ENCODE measurements at regions not wholly inside any gene's neighbourhood (a gene's known extent, or its start where the extent isn't known, plus 50 kb on each side); places are given as distances from the start of the nearest gene placed in this dataset.

GRCh38 chr21:16330082-16330907, 600.5 kb downstream of the USP25 start:
- DNase-seq (ENCODE audit: low read depth in 4 of 4, low spot score in 3 of 4), result peak; percentile 61 to 71 (median 65)

DNA sequence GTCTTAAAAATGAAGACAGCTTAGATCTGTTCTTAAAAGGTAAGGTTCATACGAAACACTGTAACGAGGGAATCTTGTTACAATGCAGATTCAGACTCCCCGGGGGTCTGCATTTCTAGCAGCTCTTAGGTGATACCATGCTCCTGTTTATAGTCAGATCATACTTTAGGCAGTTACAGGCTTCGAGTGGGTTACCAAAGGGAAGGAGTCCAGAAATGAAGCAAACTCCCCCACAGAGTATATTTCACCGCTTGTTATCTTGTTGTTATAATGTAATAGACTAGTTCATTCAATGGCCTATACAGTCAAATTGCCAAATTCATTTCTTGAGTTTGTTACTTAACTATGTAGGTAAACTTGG, 601.1 kb downstream of the USP25 start:
- DNase-seq (ENCODE audit: low read depth in 4 of 4, low spot score in 3 of 4), result no peak

GRCh38 chr21:16337266-16337665, 607.5 kb downstream of the USP25 start:
- no peak for DNase-seq (ENCODE audit: low read depth in 4 of 4, low spot score in 3 of 4)

DNA sequence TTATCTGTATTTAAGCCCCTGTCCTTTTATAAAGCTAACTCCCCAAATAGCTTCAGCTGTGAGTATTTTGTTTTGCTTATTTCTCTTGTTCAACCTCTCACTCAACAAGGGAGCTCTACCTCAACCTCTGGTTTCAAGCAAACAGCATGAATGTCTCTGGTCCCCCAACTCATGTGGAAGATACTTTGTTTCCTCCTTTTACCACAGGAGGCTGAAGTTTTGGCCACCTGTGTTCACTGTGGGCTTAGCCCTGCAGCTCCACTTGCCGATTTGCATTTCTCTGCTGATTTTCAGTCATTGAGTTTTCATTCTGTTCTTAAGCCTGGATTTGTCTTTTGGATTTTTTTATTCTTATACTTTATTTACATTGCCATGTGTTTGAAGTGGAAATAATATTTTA, 613.1 kb downstream of the USP25 start:
- DNase-seq (ENCODE audit: low read depth in 4 of 4, low spot score in 3 of 4), result no peak

GRCh38 chr21:16343776-16344175, 614.0 kb downstream of the USP25 start:
- no peak for DNase-seq (ENCODE audit: low read depth in 4 of 4, low spot score in 3 of 4)

GRCh38 chr21:16345757-16346156, 616.0 kb downstream of the USP25 start:
- no peak for DNase-seq (ENCODE audit: low read depth in 4 of 4, low spot score in 3 of 4)

- DNase-seq (ENCODE audit: low read depth in 4 of 4, low spot score in 3 of 4), result no peak
Measured at GRCh38 chr21:16347223-16347622, 617.4 kb downstream of the USP25 start.

GRCh38 chr21:16353764-16354163, 624.0 kb downstream of the USP25 start:
- no peak for DNase-seq (ENCODE audit: low read depth in 4 of 4, low spot score in 3 of 4)

DNA sequence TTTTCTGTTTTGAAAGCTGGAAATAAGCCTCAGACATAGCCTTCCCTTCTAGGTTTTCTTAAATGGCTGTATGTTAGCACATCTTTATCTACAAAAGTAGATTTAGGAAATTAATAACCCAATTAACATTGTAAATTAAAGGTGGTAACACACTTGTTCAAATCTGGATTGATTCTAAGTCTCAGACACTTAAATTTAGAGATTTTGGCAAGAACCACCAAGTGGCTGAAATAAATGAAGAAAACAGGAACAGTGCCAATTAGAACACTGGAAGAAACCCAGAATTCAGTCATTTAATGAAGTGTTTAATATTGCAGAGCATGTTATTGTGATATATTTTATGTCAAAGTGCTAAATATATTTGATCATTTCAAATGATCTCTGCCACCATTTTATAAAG, 628.2 kb downstream of the USP25 start:
- DNase-seq (ENCODE audit: low read depth in 4 of 4, low spot score in 3 of 4), result no peak

DNA sequence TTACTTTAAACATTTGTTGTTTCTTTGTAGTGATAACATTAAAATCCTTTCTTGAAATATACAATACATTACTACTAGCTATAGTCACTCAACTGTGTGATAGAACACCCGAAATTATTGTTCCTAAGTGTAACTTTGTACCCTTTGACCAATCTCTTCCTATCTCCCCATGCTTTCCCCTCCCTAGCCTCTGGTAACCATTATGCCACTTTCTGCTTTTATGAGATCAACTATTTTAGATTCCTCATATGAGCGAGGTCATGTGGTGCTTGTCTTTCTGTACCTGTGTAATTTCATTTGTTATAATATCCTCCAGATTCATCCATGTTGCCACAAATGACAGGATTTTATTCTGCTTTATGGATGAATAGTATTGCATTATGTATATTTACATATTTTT, 629.0 kb downstream of the USP25 start:
- DNase-seq (ENCODE audit: low read depth in 4 of 4, low spot score in 3 of 4), result no peak

DNA sequence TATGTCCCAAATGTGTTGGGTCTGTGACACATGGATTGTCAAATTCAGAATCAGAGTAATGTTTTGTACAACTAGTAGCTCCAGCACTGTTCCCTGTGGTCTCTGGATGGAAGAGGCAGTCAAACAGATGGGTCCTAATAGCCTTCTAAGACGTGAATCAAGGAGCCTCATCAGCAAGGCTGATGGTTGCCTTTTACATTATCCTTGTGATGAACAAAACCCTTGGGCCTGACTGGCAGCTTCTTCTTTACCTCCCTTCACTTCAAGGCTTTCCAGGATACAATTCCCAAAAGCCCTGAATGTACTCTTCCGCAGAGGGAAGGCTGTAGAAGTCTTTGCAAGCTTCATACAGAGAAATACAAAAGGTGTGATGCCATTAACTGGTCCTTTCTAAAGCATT, 633.3 kb downstream of the USP25 start:
- no peak for DNase-seq (ENCODE audit: low read depth in 4 of 4, low spot score in 3 of 4)

GRCh38 chr21:16363518-16363917, 633.7 kb downstream of the USP25 start:
- peak in 1 of 4 donors; percentile 7 for DNase-seq (ENCODE audit: low read depth in 4 of 4, low spot score in 3 of 4)

DNA sequence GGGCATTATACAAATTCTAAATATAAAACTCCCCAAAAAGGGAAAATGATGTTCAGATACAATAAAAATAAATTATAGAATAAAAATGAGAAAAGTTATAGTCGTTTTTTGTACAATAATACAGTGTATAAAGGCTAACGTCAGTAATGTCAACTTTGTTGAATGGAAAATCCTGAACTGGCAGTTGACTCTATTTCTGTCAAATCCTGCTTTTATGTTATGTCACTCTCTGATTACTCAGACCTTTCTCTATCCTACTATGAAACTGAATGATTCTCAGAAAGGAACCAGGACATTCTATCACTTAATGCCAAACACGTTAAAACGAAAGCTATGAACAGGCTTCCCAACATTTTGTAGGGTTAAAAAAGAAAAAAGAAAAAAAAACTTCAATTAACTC, 636.4 kb downstream of the USP25 start:
- no peak for DNase-seq (ENCODE audit: low read depth in 4 of 4, low spot score in 3 of 4)

DNA sequence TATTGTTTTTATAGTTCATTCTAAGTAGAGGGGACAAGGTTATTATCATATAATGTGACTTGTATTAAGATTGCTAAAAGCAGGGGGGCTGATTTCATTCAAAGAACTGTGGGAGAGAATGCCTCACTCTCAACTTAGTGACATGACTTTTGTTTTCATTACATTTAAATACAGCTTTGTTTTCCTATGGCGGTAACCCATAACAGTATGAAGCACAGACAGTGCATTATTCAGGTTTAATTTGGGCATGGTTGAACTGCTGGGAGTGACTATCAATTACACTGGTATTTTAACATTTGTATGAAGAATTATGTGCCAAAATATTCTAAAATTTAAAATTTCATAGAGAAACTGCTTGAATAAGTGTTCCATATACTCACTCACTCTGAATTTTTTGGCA, 637.3 kb downstream of the USP25 start:
- no peak for DNase-seq (ENCODE audit: low read depth in 4 of 4, low spot score in 3 of 4)

DNA sequence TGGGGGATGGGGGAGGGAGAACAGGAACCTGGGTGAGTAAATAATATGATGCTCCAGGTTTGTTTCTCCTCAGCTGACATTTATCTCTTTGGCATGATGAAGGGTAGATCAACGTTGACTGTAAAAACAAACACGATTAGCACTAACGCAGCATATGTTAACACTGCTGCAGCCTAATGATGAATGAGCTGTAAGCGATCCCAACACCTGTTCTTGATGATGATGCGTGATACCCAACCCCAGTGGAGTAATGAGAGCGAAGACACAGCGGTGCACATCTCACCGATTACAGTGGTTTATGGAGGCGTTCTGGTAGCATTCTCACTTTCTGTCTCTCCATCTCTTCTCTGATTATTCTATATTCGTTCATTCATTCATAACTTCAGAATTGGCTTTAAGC, 640.4 kb downstream of the USP25 start:
- no peak for DNase-seq (ENCODE audit: low read depth in 4 of 4, low spot score in 3 of 4)

DNA sequence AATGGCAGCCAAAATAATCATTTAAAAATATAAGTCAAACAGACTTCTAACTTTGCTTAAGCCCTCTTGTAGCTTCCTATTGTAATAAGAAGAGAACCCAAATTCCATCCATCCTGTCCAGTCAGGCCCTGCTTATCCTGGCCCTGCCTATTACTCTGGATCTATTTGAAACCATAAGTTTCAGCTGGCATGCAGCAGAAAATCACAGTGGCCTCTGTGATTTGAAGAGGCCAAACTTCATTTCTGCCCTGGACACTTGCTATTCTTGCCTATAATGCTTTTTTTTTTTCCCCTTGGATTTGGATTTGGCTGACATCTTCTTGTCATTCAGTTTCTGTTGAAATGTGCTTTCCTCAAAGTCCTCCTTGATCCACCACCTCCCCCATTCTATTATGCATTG, 642.8 kb downstream of the USP25 start:
- DNase-seq (ENCODE audit: low read depth in 4 of 4, low spot score in 3 of 4), result no peak

DNA sequence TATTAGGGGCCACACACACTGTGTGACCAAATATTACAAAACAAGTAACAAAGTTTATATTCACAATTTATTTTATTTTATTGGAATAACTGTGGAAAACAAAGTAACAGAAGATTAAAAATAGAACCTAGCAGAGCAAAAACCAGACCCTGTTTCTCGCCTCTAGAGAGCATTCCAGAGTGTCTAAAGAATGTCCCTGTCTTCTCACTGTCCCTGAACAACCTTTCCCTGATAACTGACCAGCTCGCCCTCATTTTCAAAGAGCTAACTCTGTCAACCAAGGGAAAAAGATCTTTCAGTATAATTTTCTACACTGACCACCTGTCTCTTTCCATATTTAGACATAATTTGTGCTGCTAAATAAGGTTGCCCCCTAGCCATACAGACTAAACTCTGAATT, 646.9 kb downstream of the USP25 start:
- no peak for DNase-seq (ENCODE audit: low read depth in 4 of 4, low spot score in 3 of 4)

- DNase-seq (ENCODE audit: low read depth in 4 of 4, low spot score in 3 of 4), result no peak
Measured at GRCh38 chr21:16377120-16377658, 647.4 kb downstream of the USP25 start.

DNA sequence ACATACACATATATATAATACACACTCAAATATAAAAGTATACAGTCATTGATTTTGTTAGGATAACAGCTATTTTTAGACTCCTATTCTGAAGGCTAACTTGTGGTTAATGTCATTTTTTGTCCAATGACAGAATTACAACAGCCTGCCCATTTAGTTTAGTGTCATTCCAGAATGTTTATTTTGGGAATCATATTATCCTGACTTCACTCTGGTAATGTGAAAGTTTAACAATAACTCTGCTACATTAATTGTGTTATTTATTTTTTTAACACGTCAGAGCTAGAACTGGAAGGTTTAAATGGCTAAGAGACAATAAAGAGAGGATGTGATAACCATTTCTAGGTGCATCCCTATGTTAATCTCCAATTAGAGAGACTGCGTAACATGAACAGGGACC, 648.1 kb downstream of the USP25 start:
- DNase-seq (ENCODE audit: low read depth in 4 of 4, low spot score in 3 of 4), result no peak

- no peak for DNase-seq (ENCODE audit: low read depth in 4 of 4, low spot score in 3 of 4)
Measured at GRCh38 chr21:16378525-16378924, 648.7 kb downstream of the USP25 start.

DNA sequence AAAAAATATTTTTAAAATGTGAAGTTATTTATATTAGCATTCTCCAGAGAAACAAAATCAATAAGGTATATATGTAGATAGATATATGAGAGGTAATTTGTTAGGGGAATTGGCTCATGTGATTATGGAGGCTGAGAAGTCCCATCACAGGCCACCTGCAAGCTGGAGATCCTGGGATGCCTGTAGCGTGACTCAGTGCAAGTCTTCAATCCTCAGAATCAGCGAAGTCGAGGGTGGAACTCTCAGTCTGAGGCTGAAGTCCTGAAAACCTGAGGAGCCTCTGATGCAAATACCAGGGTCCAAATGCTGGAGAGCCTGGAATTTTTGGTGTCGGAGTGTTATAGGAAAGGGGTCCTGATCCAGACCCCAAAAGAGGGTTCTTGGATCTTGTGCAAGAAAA, 658.5 kb downstream of the USP25 start:
- no peak for DNase-seq (ENCODE audit: low read depth in 4 of 4, low spot score in 3 of 4)

DNA sequence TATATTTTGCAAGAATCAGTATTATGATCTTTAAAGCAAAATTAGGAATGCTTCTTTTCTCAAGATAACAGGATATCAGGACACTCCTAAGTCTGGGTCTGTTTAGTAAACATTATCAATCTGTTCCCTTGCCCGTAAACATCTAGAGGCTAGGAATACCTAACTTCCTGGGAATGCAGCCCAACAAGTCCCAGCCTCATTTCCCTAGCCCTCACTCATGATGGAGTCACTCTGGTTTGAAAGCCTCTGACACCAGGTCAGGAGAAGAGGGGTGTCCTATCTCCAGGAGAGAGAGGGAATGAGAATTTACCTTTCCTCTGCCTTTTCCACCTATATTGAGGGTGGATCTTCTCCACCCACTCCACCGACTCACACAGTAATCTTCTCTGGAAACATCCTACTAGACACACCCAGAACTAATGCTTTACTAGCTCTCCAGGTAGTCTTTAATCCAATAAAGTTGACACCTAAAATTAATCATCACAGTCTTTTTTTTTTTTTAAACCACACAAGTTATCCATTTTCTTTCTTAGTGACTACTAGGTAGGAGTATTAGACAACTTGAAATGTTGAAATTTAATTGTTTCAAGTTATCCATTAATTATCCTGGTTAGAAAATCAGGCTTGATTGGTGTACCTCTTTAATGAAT, 659.3 kb downstream of the USP25 start:
- no peak for DNase-seq (ENCODE audit: low read depth in 4 of 4, low spot score in 3 of 4)

Data from left renal pelvis (tissue), 4 donors.